ENCODE measurements at regions not wholly inside any gene's neighbourhood (a gene's known extent, or its start where the extent isn't known, plus 50 kb on each side); places are given as distances from the start of the nearest gene placed in this dataset.

DNA sequence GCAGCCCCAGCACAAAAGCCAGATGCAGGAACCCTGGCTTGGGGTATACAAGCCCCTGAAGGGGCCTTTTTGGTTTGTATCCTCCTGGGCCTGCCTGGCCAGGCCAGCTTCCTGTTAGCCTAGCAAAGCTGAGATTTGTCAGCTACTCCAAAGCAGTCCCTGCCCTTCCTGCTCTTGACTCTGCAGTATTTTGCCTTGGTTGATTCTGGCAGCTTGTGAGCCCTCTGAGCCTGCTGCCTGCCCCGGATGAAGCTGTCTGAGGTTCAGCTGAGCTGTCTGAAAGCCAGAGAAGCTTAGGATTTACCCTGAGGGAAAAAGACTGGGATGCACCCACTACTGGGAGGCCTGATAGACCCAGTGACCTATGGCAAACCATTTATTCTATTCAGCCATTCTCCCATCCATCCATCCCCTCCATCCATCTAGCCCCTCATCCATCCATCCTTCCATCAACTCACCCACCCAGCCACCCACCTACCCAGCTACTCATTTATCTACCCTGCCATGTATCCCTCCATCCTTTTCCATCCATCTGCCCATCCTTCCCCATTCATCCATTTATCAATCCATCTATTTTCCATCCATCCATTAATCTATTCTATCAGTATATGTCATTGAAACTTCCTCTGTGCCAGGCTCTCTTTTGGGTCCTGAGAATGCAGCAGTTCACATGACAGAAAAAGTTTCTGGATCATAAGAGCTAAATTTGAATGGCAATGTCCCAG, 307.5 kb downstream of the DHX35 start:
- no peak for DNase-seq

DNA sequence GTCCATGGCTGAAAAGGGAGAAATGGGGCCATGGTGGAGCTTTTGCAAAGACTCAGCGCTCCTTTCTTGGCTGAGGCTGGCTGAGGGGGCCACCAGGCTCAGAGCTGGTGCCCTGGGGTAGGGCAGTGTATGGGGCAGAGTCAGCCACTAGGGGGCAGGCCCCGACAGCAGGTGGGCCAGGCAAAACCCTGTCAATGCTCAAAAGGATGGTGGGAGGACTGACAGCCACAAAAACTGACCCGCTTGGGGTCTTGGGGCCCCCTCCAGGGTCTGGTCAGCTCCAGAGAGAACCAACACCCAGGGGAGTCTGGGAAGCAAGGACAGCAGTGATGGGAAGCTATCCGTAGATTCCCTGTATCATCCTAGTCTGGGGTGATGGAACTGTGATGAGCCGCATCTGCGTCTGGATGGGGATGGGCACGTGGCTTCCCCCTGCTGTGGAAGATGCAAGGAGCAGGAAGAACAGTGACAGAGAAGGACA, 306.9 kb downstream of the DHX35 start:
- no peak for DNase-seq

DNA sequence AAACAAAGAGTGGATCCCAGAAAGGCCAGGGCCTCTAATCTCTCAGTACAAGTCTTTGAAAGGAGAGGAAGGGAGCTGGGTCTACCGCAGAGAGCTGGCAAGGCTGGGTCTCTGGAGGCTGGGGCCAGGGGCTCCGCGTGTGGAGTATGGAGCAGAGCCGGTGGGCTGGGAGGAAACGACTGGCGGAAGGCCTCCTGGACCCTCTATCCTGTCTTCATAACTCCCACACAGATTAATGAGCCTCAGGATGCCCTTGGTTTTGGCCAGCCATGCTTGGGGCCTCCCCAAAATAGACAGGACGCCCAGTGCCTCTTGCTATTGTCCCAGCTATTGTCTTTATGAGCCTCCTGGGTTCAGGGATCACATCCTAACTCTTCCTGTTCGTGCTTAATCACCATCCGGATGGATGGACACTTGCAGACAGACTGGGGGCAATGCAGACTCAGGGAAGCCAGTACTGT, 306.4 kb downstream of the DHX35 start:
- no peak for DNase-seq

DNA sequence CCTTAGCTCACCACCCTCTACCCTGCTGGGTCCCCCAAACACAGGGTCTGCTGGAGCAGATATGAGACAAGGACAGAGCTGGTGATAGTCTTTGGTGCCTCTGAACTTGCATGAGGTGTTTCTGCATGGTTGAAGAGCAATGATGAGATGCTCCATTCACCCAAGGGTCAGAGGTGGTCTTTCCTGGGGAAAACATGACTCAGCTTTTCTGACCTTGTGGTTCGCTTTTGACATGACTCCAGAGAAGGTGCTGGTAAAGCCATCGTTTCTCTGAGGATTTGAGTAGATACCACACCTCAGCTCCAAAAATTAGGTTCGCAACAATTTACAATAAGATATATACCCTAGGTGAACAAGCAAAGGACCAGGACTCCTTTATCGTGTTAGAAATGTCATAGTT, 304.8 kb downstream of the DHX35 start:
- DNase-seq = no peak

DNA sequence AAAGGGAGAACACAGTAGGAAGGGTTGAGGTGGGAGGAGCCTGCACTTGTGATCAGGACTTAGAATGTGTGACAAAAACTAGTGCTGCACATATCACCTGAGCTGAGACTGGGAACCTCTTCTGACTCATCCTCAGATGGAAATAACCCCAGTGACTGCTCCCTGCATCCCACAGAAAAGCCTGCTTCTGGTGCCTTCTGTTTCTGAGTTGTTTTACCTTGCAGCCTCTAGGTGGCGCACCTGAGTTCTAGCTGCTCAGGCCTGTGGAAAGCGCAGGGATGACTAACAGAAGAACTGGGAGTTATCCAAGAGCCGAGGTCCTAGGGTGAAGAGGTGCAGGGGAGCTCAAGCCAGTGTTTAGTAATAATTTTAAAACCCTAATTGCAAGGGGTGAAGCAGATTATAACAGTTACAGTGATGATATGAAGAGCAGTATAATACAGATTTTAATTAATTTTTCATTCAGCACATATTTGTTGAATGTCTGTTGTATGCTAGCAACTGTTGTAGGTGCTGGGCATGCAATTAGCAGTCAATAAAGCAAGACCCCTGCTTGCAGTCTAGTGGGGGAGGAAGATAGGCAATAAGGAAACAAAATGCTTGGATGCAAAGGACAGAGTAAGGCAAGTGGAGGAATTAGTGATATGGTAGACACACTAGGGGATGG, 302.5 kb downstream of the DHX35 start:
- DNase-seq = peak; percentile 20

DNA sequence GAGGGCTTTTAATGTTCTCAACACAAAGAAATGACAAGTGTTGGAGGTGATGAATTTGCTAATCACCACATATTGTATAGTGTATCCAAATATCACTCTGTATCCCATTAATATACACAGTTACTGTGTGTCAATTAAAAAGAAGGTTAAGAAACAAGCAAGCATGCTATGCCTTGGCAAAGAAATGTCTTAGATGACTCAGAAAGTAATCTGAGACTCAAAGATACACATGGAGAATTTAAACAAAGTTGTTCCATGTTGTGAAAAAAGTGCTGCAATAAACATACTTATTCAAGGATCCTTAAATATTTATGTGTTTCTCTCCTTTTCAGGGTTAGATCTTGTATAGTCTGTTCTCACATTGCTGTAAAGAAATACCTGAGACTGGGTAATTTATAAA, 300.9 kb downstream of the DHX35 start:
- DNase-seq = no peak

DNA sequence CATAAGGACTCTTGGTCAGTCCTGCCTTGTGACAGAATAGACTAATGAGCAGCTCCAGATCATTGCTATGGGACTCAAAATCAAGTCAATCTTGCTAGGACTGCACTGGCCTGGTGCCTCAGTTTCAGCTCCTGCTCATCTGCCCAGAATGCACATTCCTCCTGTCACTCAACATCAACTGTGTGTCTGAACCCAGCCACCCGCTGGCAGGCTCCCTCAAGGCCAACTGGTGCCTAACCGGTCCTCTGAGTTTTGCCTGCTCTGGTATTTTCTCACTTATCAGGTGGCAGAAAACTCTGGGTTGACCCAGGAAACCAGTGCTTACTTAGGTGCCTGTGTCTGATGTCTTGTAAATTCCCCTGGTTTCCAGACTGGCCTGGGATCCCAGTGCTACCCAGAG, 297.7 kb downstream of the DHX35 start:
- DNase-seq = no peak

DNA sequence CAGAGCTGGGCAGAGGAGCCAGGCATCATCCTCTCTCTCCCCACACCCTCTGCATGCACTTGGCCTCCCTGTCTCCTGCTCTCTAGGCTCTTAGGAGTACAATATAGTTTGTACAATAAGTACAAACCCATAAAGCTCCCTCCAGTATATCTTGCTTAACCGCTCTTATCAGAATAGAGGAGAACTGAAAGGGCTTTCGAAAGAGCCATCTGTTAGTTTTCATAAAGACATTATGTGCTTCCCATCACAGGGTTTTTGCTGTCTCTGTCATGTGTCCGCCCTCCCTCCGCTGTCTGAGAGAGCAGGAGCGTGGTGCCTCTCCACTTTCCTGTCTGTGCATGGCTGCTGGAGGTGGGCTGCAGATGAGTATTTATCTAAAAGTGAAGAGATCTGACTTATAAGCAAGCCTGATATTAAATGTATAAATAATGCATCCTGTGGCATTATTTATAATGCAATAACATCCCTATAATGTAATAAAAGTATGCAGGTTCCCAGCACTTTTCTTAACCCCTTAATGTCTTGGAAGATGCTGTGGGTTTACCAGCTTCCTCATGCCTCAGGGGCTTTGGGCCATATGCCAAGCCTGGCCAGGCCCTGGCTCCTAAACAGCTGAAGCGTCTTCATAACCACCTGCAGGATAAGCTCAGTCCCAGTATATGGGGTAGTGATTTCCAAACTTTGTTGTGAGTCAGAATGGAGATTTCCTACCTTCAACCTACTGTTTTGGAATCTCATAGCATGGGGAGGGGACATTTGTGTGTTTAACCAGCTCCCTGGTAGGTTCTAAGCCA, 297.1 kb downstream of the DHX35 start:
- DNase-seq = no peak

DNA sequence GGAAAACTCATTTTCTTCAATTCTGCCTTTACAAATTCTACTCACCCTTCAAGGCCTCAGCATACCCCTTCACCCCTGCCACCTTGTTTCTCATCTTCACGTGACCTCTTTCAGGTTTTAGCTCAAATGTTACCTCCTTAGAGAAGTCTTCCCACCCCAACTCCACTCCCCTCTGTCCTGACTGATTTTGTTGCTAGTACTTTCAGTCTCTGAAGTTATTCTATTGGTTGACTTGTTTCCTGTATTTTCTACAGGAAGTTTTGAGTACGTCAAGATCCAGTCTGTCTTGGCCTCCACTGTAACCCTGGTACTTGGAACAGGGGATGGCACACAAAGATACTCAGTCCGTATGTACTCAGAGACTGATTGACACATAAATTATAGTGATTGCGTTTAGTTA, 296.1 kb downstream of the DHX35 start:
- no peak for DNase-seq

DNA sequence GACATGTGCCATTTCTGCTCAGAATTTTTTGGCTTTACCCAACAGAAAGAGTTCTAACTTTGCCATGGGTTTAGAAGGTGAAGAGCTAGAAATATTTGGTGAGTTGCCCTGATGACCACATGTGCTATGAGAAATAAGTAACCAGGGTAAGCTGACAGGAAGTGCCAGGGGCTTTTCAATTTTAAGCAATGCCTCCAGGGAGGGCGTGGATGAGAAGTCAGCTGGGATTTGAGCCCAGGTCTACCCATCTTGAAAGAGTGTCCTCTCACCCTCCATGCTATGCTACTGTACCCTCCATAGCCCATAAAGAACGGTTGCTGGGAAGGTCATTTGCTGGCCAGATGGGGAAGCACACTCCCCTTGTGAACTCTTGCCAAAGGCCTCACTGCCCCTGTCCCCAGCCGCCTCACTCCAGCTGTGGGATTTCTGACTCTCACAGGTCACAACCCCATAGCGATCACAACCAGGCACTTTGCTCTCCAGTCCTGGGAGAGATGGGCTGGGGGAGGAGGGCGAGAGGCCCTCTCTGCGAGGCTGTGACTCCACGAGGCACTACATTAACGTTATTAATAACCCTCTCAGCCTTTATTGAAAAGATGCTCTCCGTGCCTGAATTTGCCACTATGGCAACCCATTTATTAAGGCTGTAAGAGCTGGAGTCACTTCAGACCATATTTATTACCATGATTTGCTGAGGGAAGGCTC, 291.1 kb downstream of the DHX35 start:
- DNase-seq = no peak

DNA sequence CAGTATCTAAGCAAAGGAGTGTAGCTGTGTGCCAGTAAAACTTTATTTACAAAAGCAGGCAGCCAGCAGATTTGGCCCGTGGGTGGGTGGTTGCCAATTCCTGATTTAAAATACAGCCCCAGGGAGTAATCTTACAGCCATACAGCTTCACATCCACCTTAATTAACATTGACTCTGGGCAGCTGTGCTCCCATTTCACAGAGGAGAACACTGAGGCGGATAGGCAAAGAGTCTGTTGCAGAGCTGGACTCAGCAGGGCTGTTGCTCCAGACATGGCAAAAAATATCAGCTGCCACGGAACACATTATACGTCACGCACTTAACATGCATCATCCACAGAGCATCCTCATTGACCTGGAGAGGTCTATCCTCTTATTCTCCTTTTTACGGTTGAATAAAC, 289.9 kb downstream of the DHX35 start:
- no peak for DNase-seq

DNA sequence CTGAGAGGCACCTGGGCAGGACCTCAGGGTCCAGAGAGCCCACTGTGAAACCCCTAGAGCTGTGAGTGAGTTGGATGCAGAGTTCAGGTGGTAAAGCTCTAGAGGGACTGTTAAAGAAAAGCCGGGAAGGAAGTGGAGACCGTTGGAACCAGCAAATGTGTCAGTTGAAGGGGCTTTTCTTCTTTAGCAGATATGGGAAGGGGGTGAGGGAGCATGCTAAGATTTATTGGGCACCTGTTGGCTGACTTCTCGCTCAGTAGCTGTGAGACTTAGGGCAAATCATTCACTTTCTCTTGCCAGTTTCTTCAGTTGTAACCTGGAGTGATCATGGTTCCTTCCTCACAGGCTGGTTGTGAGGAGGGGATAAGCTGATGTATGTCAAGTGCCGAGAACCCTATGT, 287.7 kb downstream of the DHX35 start:
- DNase-seq = no peak

DNA sequence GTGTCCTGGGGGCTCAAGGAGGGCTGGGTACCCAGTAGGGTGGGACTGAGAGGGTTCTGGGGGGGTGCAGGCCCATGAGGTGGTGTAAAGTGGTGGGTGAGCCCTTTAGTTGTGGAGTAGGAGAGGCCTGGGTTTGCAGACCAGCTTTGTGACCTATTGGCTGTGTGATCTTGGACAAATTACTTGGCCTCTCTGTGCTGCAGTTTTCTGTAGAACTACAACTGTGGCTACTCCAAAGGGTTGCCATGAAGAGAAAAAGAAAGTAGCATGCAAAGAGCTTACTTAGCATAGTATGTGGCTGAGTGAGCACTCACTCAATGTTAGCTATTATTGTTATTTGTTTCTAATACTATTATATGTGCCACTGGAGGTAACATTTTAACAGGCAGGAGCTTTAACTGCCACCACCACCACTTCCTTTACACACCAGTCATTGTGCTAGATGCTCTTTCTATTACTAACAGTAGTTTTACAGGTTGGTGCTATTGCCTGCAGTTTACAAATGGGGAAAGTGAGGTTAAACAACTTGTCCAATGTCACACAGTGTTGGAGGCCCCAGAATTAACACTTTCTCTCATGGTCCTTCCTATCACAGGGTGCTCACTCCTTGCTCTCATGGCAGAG, 286.8 kb downstream of the DHX35 start:
- DNase-seq = no peak

DNA sequence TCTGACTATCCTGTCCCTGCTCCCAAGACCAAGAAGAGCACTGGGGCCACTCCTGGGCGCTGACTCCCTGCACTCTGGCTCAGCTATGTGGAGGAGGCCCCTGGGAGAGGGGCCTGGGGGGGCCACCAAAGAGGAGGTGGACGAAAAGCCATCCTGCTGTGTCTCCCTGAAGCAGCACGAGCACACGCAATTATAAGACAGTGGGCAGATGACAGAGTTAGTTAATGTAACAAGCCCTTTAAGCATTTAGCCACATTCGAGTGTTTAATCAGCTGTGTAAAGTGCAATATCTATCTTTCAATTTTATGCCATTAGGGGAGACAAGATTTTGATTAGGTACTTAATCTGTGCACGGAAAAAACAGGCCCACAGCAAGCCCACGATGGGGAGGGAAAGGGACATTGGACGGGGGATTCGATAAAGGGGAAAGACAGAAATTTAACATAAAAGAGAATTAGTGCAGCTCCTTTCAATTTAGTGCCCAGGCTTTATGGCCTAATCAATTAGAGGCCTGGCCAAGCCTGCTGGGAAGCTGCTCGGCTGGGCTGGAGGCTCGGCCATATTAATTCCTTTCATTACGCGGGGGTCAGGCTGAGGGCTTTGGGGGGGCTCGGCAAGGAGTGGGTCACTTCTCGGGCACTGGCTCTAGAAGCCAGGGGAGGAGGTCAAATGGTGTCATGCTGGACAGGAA, 286.2 kb downstream of the DHX35 start:
- no peak for DNase-seq

DNA sequence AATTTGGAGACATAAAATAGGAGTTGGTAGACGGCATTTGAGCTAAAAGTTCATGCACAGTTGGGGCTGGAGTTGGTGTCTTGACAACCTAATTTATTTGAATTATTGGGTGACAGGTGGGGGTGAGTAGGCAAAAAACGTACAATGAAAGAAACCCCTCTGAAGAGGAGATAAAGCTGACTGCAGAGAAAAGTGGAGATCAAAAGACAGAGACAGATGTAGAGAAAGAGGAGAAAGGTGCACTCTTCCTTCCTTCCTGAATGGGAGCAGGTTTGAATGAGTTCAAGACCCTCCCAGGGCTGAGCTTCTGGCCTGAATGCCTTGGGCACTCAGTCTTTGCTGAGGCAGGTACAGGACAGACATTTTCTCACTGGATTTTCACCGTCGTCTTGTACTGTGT, 284.3 kb downstream of the DHX35 start:
- no peak for DNase-seq

DNA sequence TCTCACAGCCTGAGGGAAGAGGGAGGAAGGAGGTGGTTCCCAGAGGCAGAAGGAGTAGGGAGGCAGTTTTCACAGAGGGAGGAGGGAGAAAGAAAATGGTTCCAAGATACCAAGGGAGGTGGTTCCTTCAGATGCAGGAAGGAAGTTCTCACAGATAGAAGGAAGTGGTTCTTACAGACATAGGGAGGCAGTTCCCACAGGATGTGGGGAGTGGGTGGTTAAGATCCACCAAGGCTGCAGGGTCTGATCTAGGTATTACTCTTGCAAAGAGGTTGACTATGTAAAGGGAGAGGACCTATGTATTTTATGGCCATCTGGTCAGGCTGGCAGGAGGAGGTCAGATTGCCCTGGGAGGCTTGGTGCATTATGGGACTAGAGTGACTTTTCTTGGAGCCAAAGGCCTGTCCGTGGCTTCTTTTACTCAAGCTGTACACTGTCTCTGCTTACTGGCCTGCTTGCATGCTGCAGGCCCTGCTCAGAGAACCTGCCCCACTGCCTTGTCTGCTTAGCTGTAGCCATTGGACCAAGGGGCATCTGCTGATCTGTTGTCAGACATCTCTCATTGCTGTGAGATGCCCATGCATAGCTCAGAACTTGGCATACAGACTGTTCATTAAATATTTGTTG, 283.7 kb downstream of the DHX35 start:
- DNase-seq = no peak

DNA sequence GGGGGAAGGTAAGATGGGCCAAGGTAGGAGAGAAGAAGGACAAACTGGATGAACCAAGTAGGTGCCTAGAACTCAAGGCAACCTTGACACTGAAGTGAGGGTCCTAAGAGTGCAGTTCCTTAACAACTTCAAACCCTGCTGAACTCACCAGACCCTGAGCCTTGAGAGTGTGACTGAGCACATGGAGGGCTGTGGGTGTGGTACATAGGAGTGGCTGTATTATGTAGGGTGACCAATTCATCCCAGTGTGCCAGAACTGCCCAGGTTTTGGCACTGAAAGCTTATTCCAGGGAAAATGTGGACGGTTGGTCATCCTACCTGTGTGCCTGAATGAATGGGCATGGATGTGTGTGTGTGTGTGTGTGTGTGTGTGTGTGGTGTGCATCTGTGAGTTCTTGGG, 281.8 kb downstream of the DHX35 start:
- no peak for DNase-seq

DNA sequence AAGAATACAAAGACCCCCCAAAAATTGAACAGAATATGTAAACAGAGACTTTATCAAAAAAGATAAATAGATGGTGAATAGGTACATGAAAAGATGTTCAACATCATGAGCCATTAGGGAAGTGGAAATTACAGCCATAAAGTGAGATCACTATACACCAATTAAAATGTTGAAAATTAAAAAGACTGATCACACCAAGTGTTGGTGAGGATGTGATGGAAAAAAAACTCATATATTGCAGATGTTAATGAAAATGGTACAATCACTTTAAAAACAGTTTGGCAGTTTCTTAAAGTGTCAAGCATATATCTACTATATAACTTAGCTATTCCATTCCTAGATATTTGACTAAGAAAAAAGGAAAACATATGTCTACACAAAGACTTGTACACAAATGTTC, 280.5 kb downstream of the DHX35 start:
- no peak for DNase-seq

DNA sequence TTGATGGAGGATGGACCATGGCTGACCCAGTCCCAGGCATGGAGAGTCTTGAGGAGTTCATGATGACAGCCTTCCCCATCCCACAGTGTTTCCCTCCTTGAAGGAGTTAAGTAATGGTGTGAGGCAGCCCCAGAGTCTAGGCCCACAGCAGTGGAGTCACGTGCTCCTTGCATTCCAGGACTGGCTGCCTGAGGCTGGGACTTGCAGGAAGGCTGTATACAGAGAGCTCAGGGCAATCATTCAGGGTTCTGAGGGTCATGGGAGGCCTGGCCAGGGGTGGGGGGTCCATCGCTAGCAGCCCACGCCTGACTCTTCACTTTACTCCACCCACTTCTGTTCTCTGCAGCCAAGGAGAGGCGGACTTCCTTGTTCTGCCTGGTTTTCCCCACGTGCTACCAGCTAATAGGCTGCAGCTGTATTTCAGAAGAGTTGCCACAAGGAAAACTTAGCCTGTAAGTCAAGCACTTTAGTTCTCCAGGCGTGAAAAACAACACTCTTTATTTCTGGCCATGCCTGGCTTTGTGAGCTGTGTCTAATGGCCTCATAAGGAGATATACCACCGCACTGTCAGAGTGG, 272.5 kb downstream of the DHX35 start:
- DNase-seq = no peak

DNA sequence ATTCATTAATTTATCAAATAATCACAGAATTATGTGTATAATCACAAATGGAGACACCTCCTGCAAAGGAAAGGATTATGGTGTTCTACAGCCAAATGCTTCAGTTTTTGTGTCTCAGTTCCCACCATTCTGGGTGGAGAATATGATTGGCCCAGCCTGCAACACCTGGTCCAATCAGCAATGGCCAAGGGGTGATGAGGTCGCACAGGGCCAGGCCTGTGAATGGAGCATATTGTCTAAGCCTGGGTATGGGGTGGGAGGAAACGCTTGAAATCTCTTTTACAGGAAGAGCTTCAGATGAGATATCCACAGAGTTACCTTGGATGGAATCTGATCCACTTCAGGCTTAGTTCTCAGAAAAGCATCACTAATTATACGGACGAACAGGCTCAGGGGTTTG, 271.6 kb downstream of the DHX35 start:
- DNase-seq = no peak

DNA sequence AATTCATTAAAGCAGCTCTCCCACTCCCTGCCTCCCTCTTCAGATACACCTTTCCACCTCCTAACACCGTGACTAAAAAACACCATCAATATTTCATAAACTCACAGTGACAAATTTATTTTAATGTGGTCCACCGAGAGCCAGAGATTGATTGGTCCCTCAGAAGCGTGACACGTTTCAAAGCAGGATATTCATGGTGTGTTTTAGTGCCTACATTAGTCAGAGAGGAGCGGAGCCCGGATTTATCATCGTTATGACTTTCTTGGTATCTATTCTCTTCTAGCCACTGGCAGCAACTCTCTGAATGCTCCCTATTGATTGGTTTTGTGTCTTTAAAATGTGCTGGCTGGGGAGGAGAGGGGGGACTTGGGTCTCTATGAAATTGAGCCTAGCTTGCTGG, 265.3 kb downstream of the DHX35 start:
- no peak for DNase-seq
